SK-N-MC (cell line): ENCODE measurements at regions not wholly inside any gene's neighbourhood (a gene's known extent, or its start where the extent isn't known, plus 50 kb on each side); places are given as distances from the start of the nearest gene placed in this dataset.

Source experiments
- EZH2 ChIP-seq: fragments of 200-600 bp; sonication (generic); IDR thresholded peaks from one replicate; pipeline ENCODE4 v1.6.1; 2017; ENCODE audit warnings: antibody characterized with exemption
- POLR2AphosphoS5 ChIP-seq: IDR thresholded peaks from 2 replicates; pipeline ENCODE4 v1.6.1; 2012; ENCODE audit warnings: mild to moderate bottlenecking, low read depth, low read length, borderline replicate concordance

- TF ChIP-seq EZH2 (no peak), POLR2AphosphoS5 (no peak)
Observed at GRCh38 chr3:73708956-73709355, 84.2 kb upstream of the PDZRN3 start.
